Astrocyte of the spinal cord (primary cell): ENCODE measurements at regions not wholly inside any gene's neighbourhood (a gene's known extent, or its start where the extent isn't known, plus 50 kb on each side); places are given as distances from the start of the nearest gene placed in this dataset.

Experiments
- DNase-seq: peaks from one replicate; pipeline ENCODE4 v3.0.0; 2011; ENCODE audit warnings: low read depth, low spot score
- H3K4me3 ChIP-seq: 2 replicates; pipeline ENCODE4 v1.5.1; 2011; ENCODE audit warnings: low read depth, mild to moderate bottlenecking, low read length, moderate library complexity
- in situ Hi-C: cut with HindIII; loops from 2 replicates; pipeline ENCODE4 v1.10.0; 2017; ENCODE audit warnings: low sequenced_read_pairs
- TF ChIP-seq, protein P1 (sequence below): IDR thresholded peaks from 2 replicates; pipeline ENCODE4 v1.5.1; 2012; ENCODE audit warnings: low read depth, mild to moderate bottlenecking, low read length, inconsistent platforms

DNA sequence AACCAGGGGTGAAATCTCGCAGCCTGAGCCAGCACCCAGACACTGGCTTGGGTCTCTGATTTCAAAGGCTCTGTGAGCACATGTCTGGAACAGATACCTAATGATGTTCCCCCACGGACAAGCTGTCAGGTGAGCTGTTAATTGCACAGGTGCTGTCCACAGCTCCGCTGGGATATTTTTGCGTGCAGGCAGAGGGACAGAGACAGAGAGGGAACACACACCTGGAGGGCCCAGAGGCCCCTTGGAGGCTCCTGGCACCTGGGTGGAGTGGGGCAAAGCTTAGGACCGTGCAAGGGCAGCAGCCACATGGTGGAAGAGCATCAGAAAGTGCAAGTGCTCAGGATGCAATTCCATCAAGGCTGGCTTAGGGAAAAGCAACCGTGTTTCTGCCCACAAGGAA lies 57.3 kb downstream of the ARL6IP4 start:
- DNase-seq, result no peak
- TF ChIP-seq, protein P1, sequence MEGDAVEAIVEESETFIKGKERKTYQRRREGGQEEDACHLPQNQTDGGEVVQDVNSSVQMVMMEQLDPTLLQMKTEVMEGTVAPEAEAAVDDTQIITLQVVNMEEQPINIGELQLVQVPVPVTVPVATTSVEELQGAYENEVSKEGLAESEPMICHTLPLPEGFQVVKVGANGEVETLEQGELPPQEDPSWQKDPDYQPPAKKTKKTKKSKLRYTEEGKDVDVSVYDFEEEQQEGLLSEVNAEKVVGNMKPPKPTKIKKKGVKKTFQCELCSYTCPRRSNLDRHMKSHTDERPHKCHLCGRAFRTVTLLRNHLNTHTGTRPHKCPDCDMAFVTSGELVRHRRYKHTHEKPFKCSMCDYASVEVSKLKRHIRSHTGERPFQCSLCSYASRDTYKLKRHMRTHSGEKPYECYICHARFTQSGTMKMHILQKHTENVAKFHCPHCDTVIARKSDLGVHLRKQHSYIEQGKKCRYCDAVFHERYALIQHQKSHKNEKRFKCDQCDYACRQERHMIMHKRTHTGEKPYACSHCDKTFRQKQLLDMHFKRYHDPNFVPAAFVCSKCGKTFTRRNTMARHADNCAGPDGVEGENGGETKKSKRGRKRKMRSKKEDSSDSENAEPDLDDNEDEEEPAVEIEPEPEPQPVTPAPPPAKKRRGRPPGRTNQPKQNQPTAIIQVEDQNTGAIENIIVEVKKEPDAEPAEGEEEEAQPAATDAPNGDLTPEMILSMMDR, result no peak
- in situ Hi-C loops, result no loop called here
- H3K4me3 ChIP-seq, result no peak overlapping the region

DNA sequence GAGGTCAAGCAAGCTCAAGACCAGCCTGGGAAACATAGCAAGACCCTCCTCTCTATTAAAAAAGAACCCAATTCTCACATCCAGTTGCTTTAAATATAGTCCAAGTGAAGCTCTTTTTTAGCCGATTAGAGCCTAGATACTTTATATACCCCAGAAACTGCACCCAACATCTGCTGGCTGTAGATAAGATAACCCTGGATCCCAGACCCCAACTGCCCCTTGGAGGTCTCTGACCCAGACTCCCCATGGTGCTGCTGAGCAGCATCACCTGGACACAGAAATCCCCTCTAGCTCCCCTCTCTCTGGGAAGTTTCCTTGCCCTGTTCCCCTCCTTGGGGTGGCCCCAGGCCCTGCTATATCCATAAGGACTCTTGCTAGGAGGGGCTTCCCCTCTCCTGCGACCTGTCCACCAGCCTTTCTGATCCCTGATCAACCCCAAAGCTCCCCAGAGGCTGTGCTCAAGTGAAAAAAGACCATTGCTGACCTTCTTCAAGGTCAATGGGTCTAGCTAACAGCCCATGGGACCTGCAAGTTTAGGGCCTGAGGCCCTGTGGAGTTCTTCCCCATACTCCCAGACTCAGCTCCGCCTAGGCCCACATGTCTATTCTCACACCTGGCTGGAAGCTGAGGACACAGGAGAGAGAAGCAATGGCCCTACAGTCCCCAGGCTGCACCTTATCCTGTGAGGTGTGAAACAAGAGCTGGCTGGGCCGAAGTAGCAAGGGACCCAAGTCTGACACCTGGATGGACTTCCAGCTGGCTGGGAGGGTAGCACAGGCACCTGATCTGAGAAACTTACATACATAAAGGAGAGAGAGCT lies 56.2 kb downstream of the ARL6IP4 start:
- in situ Hi-C loops, result no loop called here
- no peak overlapping the region for H3K4me3 ChIP-seq
- DNase-seq, result no peak
- TF ChIP-seq, protein P1, result no peak

DNA sequence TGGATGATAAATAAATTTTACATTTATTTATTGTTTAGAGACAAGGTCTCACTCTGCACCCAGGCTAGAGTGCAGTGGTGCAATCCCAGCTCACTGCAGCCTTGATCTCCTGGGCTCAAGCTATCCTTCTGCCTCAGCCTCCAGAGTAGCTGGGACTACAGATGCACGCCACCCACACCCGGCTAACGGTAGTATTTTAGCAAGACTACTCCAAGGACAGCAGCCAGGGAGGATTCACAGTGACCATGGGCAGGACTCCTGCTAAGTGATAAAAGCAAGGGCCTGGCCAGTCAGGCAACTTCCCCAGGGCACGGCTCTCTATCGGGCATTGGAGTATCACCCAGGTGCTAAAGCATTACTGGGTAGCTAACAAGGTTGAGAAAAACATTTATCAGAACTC lies 55.4 kb downstream of the ARL6IP4 start:
- no peak overlapping the region for H3K4me3 ChIP-seq
- TF ChIP-seq, protein P1, result no peak
- in situ Hi-C loops, result no loop called here
- DNase-seq, result no peak

DNA sequence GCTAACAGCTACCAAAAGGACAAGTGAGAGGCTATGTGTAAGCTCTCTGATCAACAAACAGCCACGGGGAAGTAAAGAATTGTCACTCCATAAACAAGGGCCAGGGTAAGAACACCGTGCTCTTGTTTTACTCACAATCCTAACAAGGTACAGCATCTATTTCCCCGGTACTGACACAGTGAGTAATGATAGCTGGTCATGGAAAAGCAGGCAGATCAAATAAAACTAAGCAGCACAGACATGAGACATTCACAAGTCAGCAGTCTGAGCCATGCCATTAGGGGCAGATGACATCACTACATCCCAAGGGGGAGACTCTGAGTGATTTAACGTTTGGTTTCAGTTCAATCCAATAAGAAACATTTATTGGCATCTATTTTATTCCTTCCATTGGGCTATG lies 54.4 kb downstream of the ARL6IP4 start:
- in situ Hi-C loops, result no loop called here
- peak; percentile 55 for DNase-seq
- TF ChIP-seq, protein P1, result no peak
- H3K4me3 ChIP-seq, result no peak overlapping the region

DNA sequence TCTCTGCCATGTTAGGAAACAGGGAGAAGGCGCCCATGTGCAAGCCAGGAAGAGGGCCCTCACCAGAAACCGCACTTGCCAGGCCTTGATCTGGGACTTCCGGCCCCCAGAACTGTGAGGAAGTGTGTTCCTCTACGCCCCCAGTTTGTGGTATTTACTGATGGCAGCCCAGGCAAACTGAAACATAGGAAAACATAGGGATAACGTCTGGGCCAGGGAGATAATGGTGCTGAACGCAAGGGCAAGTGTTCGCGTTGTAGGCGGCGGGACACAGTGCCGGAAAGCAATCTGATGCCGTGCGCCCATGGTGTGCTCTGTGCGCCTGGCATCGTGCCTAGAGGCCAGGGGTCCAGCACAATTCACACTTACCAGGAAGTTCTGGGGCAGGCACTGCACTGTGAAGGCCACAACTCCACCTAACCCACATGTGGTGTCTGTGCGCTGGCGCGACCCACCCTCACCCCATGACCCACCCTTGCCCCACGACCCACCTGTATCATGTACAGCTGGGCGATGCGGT lies 53.6 kb downstream of the ARL6IP4 start:
- in situ Hi-C loops, result no loop called here
- TF ChIP-seq, protein P1, result no peak
- DNase-seq, result no peak
- no peak overlapping the region for H3K4me3 ChIP-seq

DNA sequence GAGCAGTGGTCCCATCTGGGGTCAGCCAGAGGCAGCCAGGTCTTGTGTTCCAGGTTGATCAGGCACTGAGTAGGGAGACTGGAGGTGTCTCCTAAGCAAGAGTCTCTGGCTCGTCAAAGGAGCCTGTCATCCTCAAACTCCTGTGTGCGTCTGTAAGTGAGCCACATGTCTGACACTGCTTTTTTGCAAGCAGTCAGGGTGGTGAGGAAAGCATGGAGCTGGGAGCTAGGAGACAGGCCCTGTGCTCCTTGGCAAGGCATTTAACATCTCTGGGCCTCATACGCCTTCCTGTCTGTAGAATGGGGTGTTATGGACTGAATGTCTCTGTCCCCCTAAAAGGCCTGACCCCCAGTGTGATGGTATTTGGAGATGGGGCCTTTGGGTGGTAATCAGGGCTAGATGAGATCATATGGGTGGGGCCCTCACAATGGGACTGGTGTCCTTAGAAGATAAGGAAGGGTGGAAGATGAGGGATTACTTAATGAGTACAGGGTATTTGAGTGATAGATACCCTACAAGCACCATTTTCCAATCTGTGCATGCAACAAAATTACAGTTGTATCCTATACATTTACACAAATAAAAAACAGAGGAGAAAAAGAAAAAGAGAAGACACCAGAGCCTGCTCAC lies 53.0 kb downstream of the ARL6IP4 start:
- H3K4me3 ChIP-seq, result no peak overlapping the region
- no peak for DNase-seq
- in situ Hi-C loops, result no loop called here
- TF ChIP-seq, protein P1, result no peak
